Fibroblast of lung (primary cell): ENCODE measurements at regions not wholly inside any gene's neighbourhood (a gene's known extent, or its start where the extent isn't known, plus 50 kb on each side); places are given as distances from the start of the nearest gene placed in this dataset.

Source experiments
- CTCF ChIP-seq, 2 donors: IDR thresholded peaks in 1 of 2; conservative IDR thresholded peaks in 1 of 2; 1 replicate in 1 of 2; 2 replicates in 1 of 2; pipeline ENCODE4 v1.5.1; 2011 to 2012; ENCODE audit warnings: low read length in 2 of 2, control low read depth in 1 of 2, inconsistent platforms in 1 of 2, low read depth in 1 of 2, mild to moderate bottlenecking in 1 of 2
- EZH2 ChIP-seq: IDR thresholded peaks from 2 replicates; pipeline ENCODE4 v1.5.1; 2012; ENCODE audit warnings: low read length, control low read depth, mild to moderate bottlenecking; ENCODE audit errors: missing control alignments

DNA sequence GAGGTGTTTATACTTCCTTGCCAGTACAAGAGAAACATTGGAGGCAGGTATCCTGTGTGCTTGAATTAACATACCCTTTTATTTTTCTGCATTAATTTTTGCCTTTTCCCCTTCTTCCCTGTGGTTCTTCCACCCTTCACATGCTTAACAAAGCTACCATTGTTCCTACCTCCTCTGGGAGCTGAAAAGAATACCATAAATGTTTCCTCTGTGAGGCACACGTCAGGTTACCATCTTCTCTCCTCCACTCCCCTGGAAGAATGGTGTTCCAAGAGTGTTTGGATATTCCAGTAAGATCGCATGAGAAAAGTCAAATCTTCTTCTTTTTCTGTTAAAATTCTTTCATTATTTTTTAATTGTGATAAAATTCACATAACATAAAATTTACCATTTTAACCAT lies 74.6 kb upstream of the MARK1 start:
- TF ChIP-seq CTCF (conservative IDR thresholded peaks at IDR 0.05 in 1 of 2, IDR thresholded peaks at IDR 0.05 in 1 of 2; ENCODE audit: low read depth in 1 of 2, low read length in 2 of 2) (no peak), EZH2 (no peak)
